K562 (cell line): ENCODE measurements at regions not wholly inside any gene's neighbourhood (a gene's known extent, or its start where the extent isn't known, plus 50 kb on each side); places are given as distances from the start of the nearest gene placed in this dataset.

ENCODE experiments used
- ATAC-seq: fragments of 200-7000 bp; cut with Tn5 transposase; 3 replicates; pipeline ENCODE4 v1.9.1; 2020; ENCODE audit warnings: moderate library complexity
- BruUV-seq: library from RNA; stranded (reverse); fragments of 400-500 nt; replicated peaks from 2 replicates; lab custom pipeline; 2021; lab: Mats Ljungman, UMichigan
- CTCF ChIA-PET: fragments of 300-600 bp; formaldehyde crosslinking; extraction: SDS; loops from one replicate; lab custom pipeline; 2021; ENCODE audit warnings: low intra/inter-chr PET ratio; lab: Yijun Ruan, JAX
- POLR2A ChIA-PET: fragments of 300-600, 350-650 bp; sonication (Branson Sonifier 250); formaldehyde crosslinking; extraction: SDS; loops from one replicate; lab custom pipeline; 2021; ENCODE audit warnings: antibody characterized with exemption, inconsistent platforms; lab: Yijun Ruan, JAX
- DNase-seq, 4 experiments: peaks; one replicate each; pipeline versions ENCODE4 v3.0.0 to v3.0.0-alpha.2; 2011 to 2018; ENCODE audit warnings: low spot score in 3 of 4, mixed read lengths in 3 of 4; ENCODE audit errors: extremely low read depth in 1 of 4
- FAIRE-seq: peaks from 2 replicates; lab custom pipeline; 2011; peaks lifted over from hg19 to GRCh38; lab: Jason Lieb, UNC
- H2AFZ ChIP-seq: 2 replicates; pipeline ENCODE4 v1.6.0; 2011; ENCODE audit warnings: low read depth, low read length, control low read depth, inconsistent platforms
- H3K27ac ChIP-seq: fragments of 200-600 bp; 3 replicates; pipeline ENCODE4 v1.8.0; 2011; ENCODE audit warnings: low read depth, mild to moderate bottlenecking, control low read depth, inconsistent platforms, low read length, moderate library complexity, mixed read lengths; ENCODE audit errors: extremely low read depth
- H3K27me3 ChIP-seq, 2 experiments: fragments of 300-600 bp in 1 of 2; 2 replicates in 1 of 2; 3 replicates in 1 of 2; pipeline versions ENCODE4 v1.6.0 to v1.8.0; 2011; ENCODE audit warnings: inconsistent platforms in 2 of 2, low read length in 2 of 2, mild to moderate bottlenecking in 1 of 2, mixed read lengths in 1 of 2, moderate library complexity in 1 of 2; ENCODE audit not compliant: control insufficient read depth in 2 of 2, insufficient read depth in 2 of 2
- H3K36me3 ChIP-seq: fragments of 300-600 bp; 3 replicates; pipeline ENCODE4 v1.8.0; 2011; ENCODE audit warnings: mild to moderate bottlenecking, low read length, inconsistent platforms; ENCODE audit not compliant: control insufficient read depth, insufficient read depth
- H3K4me1 ChIP-seq, 2 experiments: fragments of 200-600 bp in 1 of 2; replicated peaks in 1 of 2; 2 replicates in 1 of 2; 3 replicates in 1 of 2; pipeline versions ENCODE4 v1.5.1 to v1.8.0; 2011; ENCODE audit warnings: inconsistent platforms in 2 of 2, low read length in 2 of 2, mild to moderate bottlenecking in 1 of 2, mixed read lengths in 1 of 2, moderate library complexity in 1 of 2; ENCODE audit not compliant: control insufficient read depth in 2 of 2, insufficient read depth in 2 of 2
- H3K4me2 ChIP-seq: 2 replicates; pipeline ENCODE4 v1.6.1; 2011; ENCODE audit warnings: low read length, control low read depth, inconsistent platforms, mixed read lengths; ENCODE audit not compliant: insufficient read depth
- H3K4me3 ChIP-seq: fragments of 200-600 bp; sonication (generic), shearing (Covaris generic); 2 replicates; pipeline ENCODE4 v1.5.1; 2016; ENCODE audit warnings: control low read depth, inconsistent platforms
- H3K79me2 ChIP-seq: fragments of 200-600 bp; 3 replicates; pipeline ENCODE4 v1.8.0; 2011; ENCODE audit warnings: low read length, inconsistent platforms; ENCODE audit not compliant: control insufficient read depth, insufficient read depth
- H3K9ac ChIP-seq, 2 experiments: 2 replicates each; pipeline versions ENCODE4 v1.6.0 to v1.6.1; 2011; ENCODE audit warnings: low read depth in 2 of 2, low read length in 2 of 2, control low read depth in 1 of 2, inconsistent platforms in 1 of 2, mild to moderate bottlenecking in 1 of 2, mixed read lengths in 1 of 2; ENCODE audit not compliant: insufficient read depth in 1 of 2
- H3K9me1 ChIP-seq: one replicate; pipeline ENCODE4 v1.6.0; 2011; ENCODE audit warnings: inconsistent platforms, mild to moderate bottlenecking, low read length, moderate library complexity; ENCODE audit not compliant: control insufficient read depth, insufficient read depth
- H3K9me3 ChIP-seq: replicated peaks from 2 replicates; pipeline ENCODE4 v1.5.1; 2011; ENCODE audit warnings: low read depth, low read length, inconsistent platforms; ENCODE audit not compliant: control insufficient read depth, insufficient read depth
- H4K20me1 ChIP-seq: replicated peaks from 2 replicates; pipeline ENCODE4 v1.6.1; 2011; ENCODE audit warnings: low read length, inconsistent platforms, mixed read lengths; ENCODE audit not compliant: control insufficient read depth, insufficient read depth
- BHLHE40 ChIP-seq: IDR thresholded peaks from 2 replicates; pipeline ENCODE4 v1.6.1; 2011; ENCODE audit warnings: low read length, improper control_type of control experiment
- E2F8 ChIP-seq: fragments of 450-650 bp; IDR thresholded peaks from 2 replicates; pipeline ENCODE4 v1.7.1; 2018; ENCODE audit warnings: mild to moderate bottlenecking, low read depth; ENCODE audit not compliant: partially characterized antibody
- FOXM1 ChIP-seq, 2 experiments: fragments of 450-650 bp in 1 of 2; sonication (generic) in 1 of 2; formaldehyde crosslinking in 1 of 2; IDR thresholded peaks; 2 replicates each; pipeline versions ENCODE4 v1.6.1 to v1.9.0; 2017 to 2022; ENCODE audit warnings: low read depth in 2 of 2, mild to moderate bottlenecking in 2 of 2, missing genetic modification reagents in 1 of 2, moderate library complexity in 1 of 2
- GABPA ChIP-seq: fragments of 200-800 bp; sonication (Bioruptor generic); conservative IDR thresholded peaks from 2 replicates; pipeline ENCODE4 v1.6.1; 2016; ENCODE audit warnings: low read depth, missing genetic modification characterization, missing compliant biosample characterization
- HDAC3 ChIP-seq: fragments of 450-650 bp; IDR thresholded peaks from 2 replicates; pipeline ENCODE4 v1.6.1; 2018; ENCODE audit warnings: borderline replicate concordance, mild to moderate bottlenecking, moderate library complexity; ENCODE audit not compliant: partially characterized antibody
- PHB2 ChIP-seq: fragments of 450-650 bp; IDR thresholded peaks from 2 replicates; pipeline ENCODE4 v1.6.1; 2017; ENCODE audit warnings: low read depth
- POLR3A ChIP-seq: IDR thresholded peaks from 2 replicates; pipeline ENCODE4 v1.6.1; 2011; ENCODE audit warnings: borderline replicate concordance, mild to moderate bottlenecking, moderate library complexity; ENCODE audit not compliant: insufficient read length, insufficient read depth; ENCODE audit errors: extremely low read depth
- SOX6 ChIP-seq: fragments of 450-650 bp; IDR thresholded peaks from 2 replicates; pipeline ENCODE4 v1.6.1; 2014; ENCODE audit warnings: mild to moderate bottlenecking
- TAF15 ChIP-seq: fragments of 200-400 bp; formaldehyde crosslinking; IDR thresholded peaks from 2 replicates; pipeline ENCODE4 v1.6.1; 2017; ENCODE audit warnings: mild to moderate bottlenecking, low read depth, low read length, moderate library complexity
- ZBED1 ChIP-seq: IDR thresholded peaks from 2 replicates; pipeline ENCODE4 v1.6.1; 2014
- ZBTB12 ChIP-seq: fragments of 250-450 bp; sonication (Bioruptor Pico); IDR thresholded peaks from 2 replicates; pipeline ENCODE4 v1.4.0; 2020
- ZKSCAN3 ChIP-seq: fragments of 250-450 bp; sonication (Bioruptor Pico); IDR thresholded peaks from 2 replicates; pipeline ENCODE4 v1.4.0; 2020
- ZNF184 ChIP-seq: sonication (generic); formaldehyde crosslinking; IDR thresholded peaks from 2 replicates; pipeline ENCODE4 v1.5.0; 2020; ENCODE audit warnings: missing genetic modification reagents
- whole genome bisulfite sequencing: fragments of 100-300 bp; shearing (Covaris generic); methylation state at CpG from one replicate; pipeline ENCODE4 v1.1.6; 2016; ENCODE audit warnings: low coverage, mixed read lengths; ENCODE audit not compliant: insufficient coverage; ENCODE audit errors: missing lambda C conversion rate; 5-methylcytosine and 5-hydroxymethylcytosine counted together
- in situ Hi-C: fragments of 300-500 bp; cut with MboI; formaldehyde crosslinking; loops from 4 replicates; pipeline ENCODE4 v1.15.0; 2018; ENCODE audit warnings: inconsistent platforms, mixed read lengths
- intact Hi-C: fragments of 100-400 bp; cut with micrococcal nuclease; formaldehyde crosslinking; loops from 2 replicates; pipeline ENCODE4 v1.14.2; 2022
- TF ChIP-seq, protein P1 (sequence below): sonication (generic); formaldehyde crosslinking; IDR thresholded peaks from 2 replicates; pipeline ENCODE4 v1.8.0; 2022; ENCODE audit warnings: mild to moderate bottlenecking, low read depth, missing genetic modification reagents
- TF ChIP-seq, protein P2 (sequence below): sonication (generic); formaldehyde crosslinking; IDR thresholded peaks from 2 replicates; pipeline ENCODE4 v1.8.0; 2023; ENCODE audit warnings: mild to moderate bottlenecking, missing genetic modification reagents
- TF ChIP-seq, protein P3 (sequence below): fragments of 250-450 bp; sonication (Bioruptor Pico); IDR thresholded peaks from 2 replicates; pipeline ENCODE4 v1.5.1; 2021; ENCODE audit warnings: mild to moderate bottlenecking

- WGBS = 33% methylated on average over 2 of the region's 2 CpGs
- no peak for TF ChIP-seq E2F8
- TF ChIP-seq ZBED1 = no peak
- TF ChIP-seq POLR3A = no peak
- TF ChIP-seq GABPA (tag) = no peak
- no peak for TF ChIP-seq TAF15
- TF ChIP-seq ZNF184 (CRISPR knock-in tag) = no peak
- no peak for TF ChIP-seq BHLHE40
- TF ChIP-seq SOX6 = no peak
- no peak for TF ChIP-seq HDAC3
- no peak for TF ChIP-seq ZKSCAN3 (CRISPR knock-in tag)
- TF ChIP-seq, protein P1, sequence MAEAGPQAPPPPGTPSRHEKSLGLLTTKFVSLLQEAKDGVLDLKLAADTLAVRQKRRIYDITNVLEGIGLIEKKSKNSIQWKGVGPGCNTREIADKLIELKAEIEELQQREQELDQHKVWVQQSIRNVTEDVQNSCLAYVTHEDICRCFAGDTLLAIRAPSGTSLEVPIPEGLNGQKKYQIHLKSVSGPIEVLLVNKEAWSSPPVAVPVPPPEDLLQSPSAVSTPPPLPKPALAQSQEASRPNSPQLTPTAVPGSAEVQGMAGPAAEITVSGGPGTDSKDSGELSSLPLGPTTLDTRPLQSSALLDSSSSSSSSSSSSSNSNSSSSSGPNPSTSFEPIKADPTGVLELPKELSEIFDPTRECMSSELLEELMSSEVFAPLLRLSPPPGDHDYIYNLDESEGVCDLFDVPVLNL (CRISPR knock-in tag) = no peak
- TF ChIP-seq, protein P2, sequence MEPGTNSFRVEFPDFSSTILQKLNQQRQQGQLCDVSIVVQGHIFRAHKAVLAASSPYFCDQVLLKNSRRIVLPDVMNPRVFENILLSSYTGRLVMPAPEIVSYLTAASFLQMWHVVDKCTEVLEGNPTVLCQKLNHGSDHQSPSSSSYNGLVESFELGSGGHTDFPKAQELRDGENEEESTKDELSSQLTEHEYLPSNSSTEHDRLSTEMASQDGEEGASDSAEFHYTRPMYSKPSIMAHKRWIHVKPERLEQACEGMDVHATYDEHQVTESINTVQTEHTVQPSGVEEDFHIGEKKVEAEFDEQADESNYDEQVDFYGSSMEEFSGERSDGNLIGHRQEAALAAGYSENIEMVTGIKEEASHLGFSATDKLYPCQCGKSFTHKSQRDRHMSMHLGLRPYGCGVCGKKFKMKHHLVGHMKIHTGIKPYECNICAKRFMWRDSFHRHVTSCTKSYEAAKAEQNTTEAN (CRISPR knock-in tag) = no peak
- TF ChIP-seq ZBTB12 (CRISPR knock-in tag) = no peak
- TF ChIP-seq PHB2 = no peak
- no peak for TF ChIP-seq FOXM1 (IDR thresholded peaks at IDR 0.05; ENCODE audit: low read depth)
- TF ChIP-seq FOXM1 (CRISPR knock-in tag; IDR thresholded peaks at IDR 0.05; ENCODE audit: low read depth) = no peak
- TF ChIP-seq, protein P3, sequence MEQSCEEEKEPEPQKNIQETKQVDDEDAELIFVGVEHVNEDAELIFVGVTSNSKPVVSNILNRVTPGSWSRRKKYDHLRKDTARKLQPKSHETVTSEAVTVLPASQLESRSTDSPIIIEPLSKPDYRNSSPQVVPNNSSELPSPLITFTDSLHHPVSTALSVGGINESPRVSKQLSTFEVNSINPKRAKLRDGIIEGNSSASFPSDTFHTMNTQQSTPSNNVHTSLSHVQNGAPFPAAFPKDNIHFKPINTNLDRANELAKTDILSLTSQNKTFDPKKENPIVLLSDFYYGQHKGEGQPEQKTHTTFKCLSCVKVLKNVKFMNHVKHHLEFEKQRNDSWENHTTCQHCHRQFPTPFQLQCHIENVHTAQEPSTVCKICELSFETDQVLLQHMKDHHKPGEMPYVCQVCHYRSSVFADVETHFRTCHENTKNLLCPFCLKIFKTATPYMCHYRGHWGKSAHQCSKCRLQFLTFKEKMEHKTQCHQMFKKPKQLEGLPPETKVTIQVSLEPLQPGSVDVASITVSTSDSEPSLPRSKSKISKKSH (CRISPR knock-in tag) = no peak
These were observed 384.8 kb upstream of the MEF2C start for GRCh38 chr5:89267788-89268187.

More at GRCh38 chr5:89267788-89268187, 384.8 kb upstream of the MEF2C start:
- Histone ChIP-seq H3K9me1 (no peaks in the 10 kb centered on the region), H3K36me3 (no peaks in the 10 kb centered on the region), H3K4me3 (no peak overlapping the region), H2AFZ (no peak overlapping the region), H3K4me1 (peaks cover 0 to 10% of the 10 kb centered on the region in 2 experiments; a peak in 2 of 5 replicates), H4K20me1 (no peaks in the 10 kb centered on the region), H3K27ac (no peak overlapping the region), H3K4me2 (no peak overlapping the region), H3K27me3 (no peaks in the 10 kb centered on the region), H3K9me3 (no peaks in the 10 kb centered on the region), H3K9ac (no peak overlapping the region), H3K79me2 (no peaks in the 10 kb centered on the region)
- intact Hi-C loops (loop anchor here (10.0 kb wide), 1 partner anchor 457 kb away; no protein-coding TSS in a partner anchor), in situ Hi-C loops (no loop called here)
- no TSS peak for BruUV-seq
- CTCF ChIA-PET = no interaction called here
- DNase-seq = no peak
- POLR2A ChIA-PET = interaction anchor here (1.2 kb wide), 1 partner anchor 17 kb away, joined by 3 read pairs; no protein-coding TSS in a partner anchor
- no peak for ATAC-seq
- FAIRE-seq = no peak
